A673 (cell line): ENCODE measurements at regions not wholly inside any gene's neighbourhood (a gene's known extent, or its start where the extent isn't known, plus 50 kb on each side); places are given as distances from the start of the nearest gene placed in this dataset.

Source experiments
- EZH2 ChIP-seq: fragments of 200-600 bp; sonication (generic); IDR thresholded peaks from 2 replicates; pipeline ENCODE4 v1.6.1; 2017; ENCODE audit warnings: borderline replicate concordance, low read depth, mild to moderate bottlenecking, mixed read lengths, antibody characterized with exemption, low read length; ENCODE audit not compliant: poor library complexity, severe bottlenecking
- TF ChIP-seq, protein P1 (sequence below): fragments of 300-800, 200-600 bp; sonication (generic); conservative IDR thresholded peaks from 2 replicates; pipeline ENCODE4 v1.5.1; 2017; ENCODE audit warnings: low read depth, mild to moderate bottlenecking, antibody characterized with exemption, low read length, moderate library complexity, mixed read lengths

DNA sequence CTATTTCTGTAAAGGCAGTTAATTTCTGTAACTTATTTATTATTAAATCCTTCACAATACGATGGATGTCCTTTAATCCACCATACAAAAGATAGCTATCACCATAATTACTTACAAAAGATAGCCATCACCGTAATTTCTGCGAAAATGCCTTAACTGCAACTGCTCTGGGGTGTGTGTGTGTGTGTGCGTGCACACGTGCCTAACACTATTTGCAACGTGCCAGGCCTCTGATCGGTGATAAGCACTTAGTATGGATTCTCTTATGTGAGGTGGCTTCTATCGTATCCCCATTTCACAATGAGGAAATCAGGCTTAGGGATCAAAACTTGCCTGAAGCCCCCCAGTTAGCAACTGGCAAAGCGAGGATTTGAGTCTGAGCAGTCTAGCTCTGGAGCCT is 67.1 kb upstream of the RBM24 start:
- TF ChIP-seq, protein P1, sequence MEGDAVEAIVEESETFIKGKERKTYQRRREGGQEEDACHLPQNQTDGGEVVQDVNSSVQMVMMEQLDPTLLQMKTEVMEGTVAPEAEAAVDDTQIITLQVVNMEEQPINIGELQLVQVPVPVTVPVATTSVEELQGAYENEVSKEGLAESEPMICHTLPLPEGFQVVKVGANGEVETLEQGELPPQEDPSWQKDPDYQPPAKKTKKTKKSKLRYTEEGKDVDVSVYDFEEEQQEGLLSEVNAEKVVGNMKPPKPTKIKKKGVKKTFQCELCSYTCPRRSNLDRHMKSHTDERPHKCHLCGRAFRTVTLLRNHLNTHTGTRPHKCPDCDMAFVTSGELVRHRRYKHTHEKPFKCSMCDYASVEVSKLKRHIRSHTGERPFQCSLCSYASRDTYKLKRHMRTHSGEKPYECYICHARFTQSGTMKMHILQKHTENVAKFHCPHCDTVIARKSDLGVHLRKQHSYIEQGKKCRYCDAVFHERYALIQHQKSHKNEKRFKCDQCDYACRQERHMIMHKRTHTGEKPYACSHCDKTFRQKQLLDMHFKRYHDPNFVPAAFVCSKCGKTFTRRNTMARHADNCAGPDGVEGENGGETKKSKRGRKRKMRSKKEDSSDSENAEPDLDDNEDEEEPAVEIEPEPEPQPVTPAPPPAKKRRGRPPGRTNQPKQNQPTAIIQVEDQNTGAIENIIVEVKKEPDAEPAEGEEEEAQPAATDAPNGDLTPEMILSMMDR: no peak
- TF ChIP-seq EZH2: no peak
